Left lung (tissue), 4 donors: ENCODE measurements at regions not wholly inside any gene's neighbourhood (a gene's known extent, or its start where the extent isn't known, plus 50 kb on each side); places are given as distances from the start of the nearest gene placed in this dataset.
A peak's percentile ranks its signal among the peaks of the same experiment; 100 is the strongest.

ENCODE experiments used
- ATAC-seq: fragments of 200-7000 bp; cut with Tn5 transposase; one replicate; pipeline ENCODE4 v1.9.1; 2020; ENCODE audit warnings: moderate library complexity
- DNase-seq, 4 donors: peaks; one replicate each; pipeline ENCODE4 v3.0.0-alpha.2; 2013 to 2020
- H3K27ac ChIP-seq, 2 donors: fragments of 200-600 bp; sonication (generic) in 1 of 2; one replicate each; pipeline versions ENCODE4 v1.5.0 to v1.8.0; 2020 to 2021
- H3K27me3 ChIP-seq, 2 donors: fragments of 200-600 bp; sonication (generic) in 1 of 2; one replicate each; pipeline versions ENCODE4 v1.5.0 to v1.8.0; 2020 to 2021
- H3K36me3 ChIP-seq, 2 donors: fragments of 200-600 bp; sonication (generic) in 1 of 2; one replicate each; pipeline versions ENCODE4 v1.5.0 to v1.8.0; 2020 to 2021
- H3K4me1 ChIP-seq, 2 donors: fragments of 200-600 bp; one replicate each; pipeline ENCODE4 v1.8.0; 2021
- H3K4me3 ChIP-seq, 2 donors: fragments of 200-600 bp; sonication (generic) in 1 of 2; one replicate each; pipeline versions ENCODE4 v1.5.0 to v1.8.0; 2020 to 2021; ENCODE audit warnings: mild to moderate bottlenecking in 1 of 2
- H3K9me3 ChIP-seq, 2 donors: fragments of 200-600 bp; sonication (generic) in 1 of 2; one replicate each; pipeline versions ENCODE4 v1.5.0 to v1.8.0; 2020 to 2021
- intact Hi-C, 2 donors: fragments of 100-400 bp; cut with DNase I; formaldehyde crosslinking; loops; one replicate each; pipeline versions ENCODE4 v1.11.2 to v1.14.2; 2022
- TF ChIP-seq, protein P1 (sequence below), 2 donors: fragments of 200-600 bp; sonication (generic) in 1 of 2; IDR thresholded peaks; one replicate each; pipeline versions ENCODE4 v1.5.0 to v1.8.0; 2021; ENCODE audit warnings: antibody characterized with exemption in 2 of 2
- donor health status: DM: no; HTN: yes; CAD: no.
- donor health status: DM: no; HTN: no; CAD: no.

GRCh38 chrX:43345166-43345565, 310.9 kb upstream of the MAOA start:
- DNase-seq (no peak), ATAC-seq (no peak)
- no peaks in the 10 kb centered on the region for H3K27me3 ChIP-seq
- intact Hi-C loops: no loop called here
- no peaks in the 10 kb centered on the region for H3K36me3 ChIP-seq
- no peaks in the 10 kb centered on the region for H3K4me1 ChIP-seq
- H3K27ac ChIP-seq: no peak overlapping the region
- no peaks in the 10 kb centered on the region for H3K9me3 ChIP-seq
- TF ChIP-seq, protein P1, sequence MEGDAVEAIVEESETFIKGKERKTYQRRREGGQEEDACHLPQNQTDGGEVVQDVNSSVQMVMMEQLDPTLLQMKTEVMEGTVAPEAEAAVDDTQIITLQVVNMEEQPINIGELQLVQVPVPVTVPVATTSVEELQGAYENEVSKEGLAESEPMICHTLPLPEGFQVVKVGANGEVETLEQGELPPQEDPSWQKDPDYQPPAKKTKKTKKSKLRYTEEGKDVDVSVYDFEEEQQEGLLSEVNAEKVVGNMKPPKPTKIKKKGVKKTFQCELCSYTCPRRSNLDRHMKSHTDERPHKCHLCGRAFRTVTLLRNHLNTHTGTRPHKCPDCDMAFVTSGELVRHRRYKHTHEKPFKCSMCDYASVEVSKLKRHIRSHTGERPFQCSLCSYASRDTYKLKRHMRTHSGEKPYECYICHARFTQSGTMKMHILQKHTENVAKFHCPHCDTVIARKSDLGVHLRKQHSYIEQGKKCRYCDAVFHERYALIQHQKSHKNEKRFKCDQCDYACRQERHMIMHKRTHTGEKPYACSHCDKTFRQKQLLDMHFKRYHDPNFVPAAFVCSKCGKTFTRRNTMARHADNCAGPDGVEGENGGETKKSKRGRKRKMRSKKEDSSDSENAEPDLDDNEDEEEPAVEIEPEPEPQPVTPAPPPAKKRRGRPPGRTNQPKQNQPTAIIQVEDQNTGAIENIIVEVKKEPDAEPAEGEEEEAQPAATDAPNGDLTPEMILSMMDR (IDR thresholded peaks at IDR 0.05): no peak
- H3K4me3 ChIP-seq: no peak overlapping the region

- intact Hi-C loops: no loop called here
- no peak overlapping the region for H3K27ac ChIP-seq
- no peaks in the 10 kb centered on the region for H3K27me3 ChIP-seq
- H3K36me3 ChIP-seq: no peaks in the 10 kb centered on the region
- H3K4me1 ChIP-seq: no peaks in the 10 kb centered on the region
- no peaks in the 10 kb centered on the region for H3K9me3 ChIP-seq
- no peak overlapping the region for H3K4me3 ChIP-seq
- TF ChIP-seq, protein P1 (IDR thresholded peaks at IDR 0.05): peak; percentile 45 to 56
- ATAC-seq: peak; percentile 93
- DNase-seq: peak in 1 of 4 donors; percentile 35
These were observed 306.7 kb upstream of the MAOA start for GRCh38 chrX:43349363-43349762.

- H3K36me3 ChIP-seq: no peaks in the 10 kb centered on the region
- ATAC-seq: no peak
- TF ChIP-seq, protein P1 (IDR thresholded peaks at IDR 0.05): no peak
These were observed 305.2 kb upstream of the MAOA start for GRCh38 chrX:43350935-43351334.

DNA sequence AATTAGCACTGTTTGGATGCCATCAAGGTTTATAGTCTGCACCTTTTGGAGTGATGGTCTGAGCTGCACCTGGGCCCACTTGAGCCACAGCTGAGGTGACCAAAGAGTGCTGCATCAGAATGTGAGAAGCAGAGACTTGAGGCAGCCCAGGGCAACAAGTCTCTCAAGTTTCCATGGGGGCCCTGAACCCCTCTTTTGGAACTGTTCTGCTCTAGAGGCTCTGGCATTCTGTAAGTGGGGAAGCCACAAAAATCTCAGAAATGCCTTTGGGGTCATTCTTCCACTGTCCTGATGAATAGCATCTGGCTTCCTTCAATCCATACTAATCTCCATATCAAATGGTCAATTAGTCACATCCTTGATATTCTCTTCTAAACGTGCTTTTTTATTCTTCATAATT, 298.4 kb upstream of the MAOA start:
- intact Hi-C loops: no loop called here
- Histone ChIP-seq H3K27ac (no peak overlapping the region), H3K36me3 (no peaks in the 10 kb centered on the region), H3K9me3 (no peaks in the 10 kb centered on the region), H3K27me3 (no peaks in the 10 kb centered on the region), H3K4me1 (no peaks in the 10 kb centered on the region), H3K4me3 (no peak overlapping the region)
- no peak for ATAC-seq
- TF ChIP-seq, protein P1 (IDR thresholded peaks at IDR 0.05): no peak
- DNase-seq: no peak

More at GRCh38 chrX:43350935-43351334, 305.2 kb upstream of the MAOA start:
- no peaks in the 10 kb centered on the region for H3K27me3 ChIP-seq
- DNase-seq: no peak
- no peaks in the 10 kb centered on the region for H3K9me3 ChIP-seq
- H3K4me3 ChIP-seq: no peak overlapping the region
- intact Hi-C loops: no loop called here
- H3K27ac ChIP-seq: no peak overlapping the region
- H3K4me1 ChIP-seq: no peaks in the 10 kb centered on the region

- Histone ChIP-seq H3K27ac (no peak overlapping the region), H3K4me3 (no peak overlapping the region), H3K27me3 (no peaks in the 10 kb centered on the region), H3K9me3 (peaks cover 0 to 3% of the 10 kb centered on the region in 2 donors), H3K36me3 (no peaks in the 10 kb centered on the region), H3K4me1 (no peaks in the 10 kb centered on the region)
- ATAC-seq (no peak), DNase-seq (no peak)
- TF ChIP-seq, protein P1 (IDR thresholded peaks at IDR 0.05): no peak
- intact Hi-C loops: no loop called here
These were observed 283.1 kb upstream of the MAOA start for GRCh38 chrX:43373032-43373431.
